H9 (cell line): ENCODE measurements at regions not wholly inside any gene's neighbourhood (a gene's known extent, or its start where the extent isn't known, plus 50 kb on each side); places are given as distances from the start of the nearest gene placed in this dataset.

Experiments used
- DNase-seq: peaks from one replicate; pipeline ENCODE4 v3.0.0-alpha.2; 2017
- H2AFZ ChIP-seq: one replicate; pipeline ENCODE4 v1.6.1; 2013; ENCODE audit warnings: mild to moderate bottlenecking, low read length, control low read depth, moderate library complexity
- H2AK5ac ChIP-seq: 2 replicates; pipeline ENCODE4 v1.6.1; 2013; ENCODE audit warnings: low read length, control low read depth, mixed read lengths; ENCODE audit not compliant: insufficient read length
- H2BK120ac ChIP-seq: one replicate; pipeline ENCODE4 v1.6.1; 2013; ENCODE audit warnings: low read depth, mild to moderate bottlenecking, low read length, control low read depth, inconsistent platforms; ENCODE audit not compliant: poor library complexity, severe bottlenecking
- H2BK12ac ChIP-seq: 2 replicates; pipeline ENCODE4 v1.6.1; 2013; ENCODE audit warnings: low read length, control low read depth, mixed read lengths, low read depth; ENCODE audit not compliant: insufficient read length
- H2BK15ac ChIP-seq: 2 replicates; pipeline ENCODE4 v1.6.1; 2013; ENCODE audit warnings: low read depth, low read length, control low read depth
- H2BK20ac ChIP-seq: one replicate; pipeline ENCODE4 v1.6.1; 2013; ENCODE audit warnings: low read depth, mild to moderate bottlenecking, low read length, control low read depth, inconsistent platforms; ENCODE audit not compliant: poor library complexity, severe bottlenecking
- H2BK5ac ChIP-seq: 2 replicates; pipeline ENCODE4 v1.6.1; 2013; ENCODE audit warnings: low read length, control low read depth, mixed read lengths; ENCODE audit not compliant: insufficient read length
- H3K14ac ChIP-seq: 2 replicates; pipeline ENCODE4 v1.6.1; 2013; ENCODE audit warnings: low read length, control low read depth; ENCODE audit not compliant: insufficient read depth
- H3K18ac ChIP-seq: 2 replicates; pipeline ENCODE4 v1.6.1; 2013; ENCODE audit warnings: low read depth, mild to moderate bottlenecking, mixed read lengths, low read length, control low read depth; ENCODE audit not compliant: insufficient read length
- H3K23ac ChIP-seq: 2 replicates; pipeline ENCODE4 v1.6.1; 2013; ENCODE audit warnings: low read length, control low read depth, mixed read lengths, low read depth; ENCODE audit not compliant: insufficient read length
- H3K23me2 ChIP-seq: 2 replicates; pipeline ENCODE4 v1.6.1; 2013; ENCODE audit warnings: low read depth, mild to moderate bottlenecking, mixed read lengths, low read length, control low read depth; ENCODE audit not compliant: insufficient read length, poor library complexity, severe bottlenecking
- H3K27ac ChIP-seq: 2 replicates; pipeline ENCODE4 v1.5.1; 2013; ENCODE audit warnings: low read length, control low read depth, mixed read lengths, low read depth; ENCODE audit not compliant: insufficient read length
- H3K27me3 ChIP-seq: 2 replicates; pipeline ENCODE4 v1.6.1; 2013; ENCODE audit warnings: low read length, control low read depth, inconsistent platforms; ENCODE audit not compliant: insufficient read depth
- H3K4ac ChIP-seq: 2 replicates; pipeline ENCODE4 v1.6.1; 2013; ENCODE audit warnings: low read depth, mild to moderate bottlenecking, control low read depth, inconsistent platforms, low read length, moderate library complexity
- H3K4me1 ChIP-seq: 2 replicates; pipeline ENCODE4 v1.6.1; 2013; ENCODE audit warnings: low read length, control low read depth, inconsistent platforms; ENCODE audit not compliant: insufficient read depth
- H3K4me2 ChIP-seq: 2 replicates; pipeline ENCODE4 v1.6.1; 2013; ENCODE audit warnings: low read length, control low read depth, mixed read lengths; ENCODE audit not compliant: insufficient read length, insufficient read depth
- H3K56ac ChIP-seq: 2 replicates; pipeline ENCODE4 v1.6.1; 2013; ENCODE audit warnings: low read depth, mild to moderate bottlenecking, mixed read lengths, low read length, control low read depth; ENCODE audit not compliant: insufficient read length
- H3K79me1 ChIP-seq: 2 replicates; pipeline ENCODE4 v1.6.1; 2013; ENCODE audit warnings: low read depth, mild to moderate bottlenecking, moderate library complexity, low read length, control low read depth, inconsistent platforms; ENCODE audit not compliant: insufficient read depth, poor library complexity, severe bottlenecking
- H3K79me2 ChIP-seq: 2 replicates; pipeline ENCODE4 v1.6.1; 2013; ENCODE audit warnings: low read length, control low read depth, inconsistent platforms; ENCODE audit not compliant: insufficient read depth
- H3K9ac ChIP-seq: 2 replicates; pipeline ENCODE4 v1.6.1; 2013; ENCODE audit warnings: low read length, control low read depth, mixed read lengths; ENCODE audit not compliant: insufficient read length; ENCODE audit errors: extremely low read depth
- H3K9me3 ChIP-seq: one replicate; pipeline ENCODE4 v1.6.1; 2013; ENCODE audit warnings: low read depth, low read length, inconsistent platforms; ENCODE audit not compliant: control insufficient read depth
- H3T11ph ChIP-seq: one replicate; pipeline ENCODE4 v1.6.1; 2013; ENCODE audit warnings: mild to moderate bottlenecking, low read length, control low read depth, inconsistent platforms
- H4K20me1 ChIP-seq: one replicate; pipeline ENCODE4 v1.6.1; 2013; ENCODE audit not compliant: control insufficient read depth, insufficient read length, insufficient read depth
- H4K5ac ChIP-seq: 2 replicates; pipeline ENCODE4 v1.6.1; 2013; ENCODE audit warnings: low read depth, mild to moderate bottlenecking, mixed read lengths, low read length, control low read depth; ENCODE audit not compliant: insufficient read length
- H4K8ac ChIP-seq: replicated peaks from 2 replicates; pipeline ENCODE4 v1.6.1; 2013; ENCODE audit warnings: low read length, control low read depth, mixed read lengths, low read depth; ENCODE audit not compliant: insufficient read length
- H4K91ac ChIP-seq: 2 replicates; pipeline ENCODE4 v1.6.1; 2013; ENCODE audit warnings: low read depth, mild to moderate bottlenecking, moderate library complexity, mixed read lengths, low read length, control low read depth; ENCODE audit not compliant: insufficient read length
- H3K27ac Mint-ChIP-seq, 3 experiments: 2 replicates in 2 of 3; 3 replicates in 1 of 3; pipeline ENCODE4 v1.8.0; 2020 to 2021; ENCODE audit warnings: mixed read lengths in 3 of 3, mild to moderate bottlenecking in 1 of 3, moderate library complexity in 1 of 3
- H3K27me3 Mint-ChIP-seq: 2 replicates; pipeline ENCODE4 v1.8.0; 2021; ENCODE audit warnings: low read depth, mild to moderate bottlenecking, moderate library complexity, mixed read lengths
- H3K36me3 Mint-ChIP-seq, 3 experiments: 2 replicates in 2 of 3; 3 replicates in 1 of 3; pipeline ENCODE4 v1.8.0; 2020 to 2021; ENCODE audit warnings: low read depth in 3 of 3, mixed read lengths in 3 of 3; ENCODE audit not compliant: insufficient read depth in 1 of 3
- H3K4me1 Mint-ChIP-seq, 2 experiments: 2 replicates each; pipeline ENCODE4 v1.8.0; 2020; ENCODE audit warnings: mixed read lengths in 2 of 2
- H3K4me3 Mint-ChIP-seq, 2 experiments: 2 replicates in 1 of 2; 3 replicates in 1 of 2; pipeline ENCODE4 v1.8.0; 2020 to 2021; ENCODE audit warnings: mild to moderate bottlenecking in 2 of 2, mixed read lengths in 2 of 2, moderate library complexity in 1 of 2
- H3K9me3 Mint-ChIP-seq, 2 experiments: 2 replicates in 1 of 2; 3 replicates in 1 of 2; pipeline ENCODE4 v1.8.0; 2020; ENCODE audit warnings: mild to moderate bottlenecking in 2 of 2, mixed read lengths in 2 of 2, moderate library complexity in 1 of 2
- CTCF ChIP-seq: fragments of 200-600 bp; sonication (generic); conservative IDR thresholded peaks from 3 replicates; pipeline ENCODE4 v1.8.0; 2021; ENCODE audit warnings: antibody characterized with exemption, mild to moderate bottlenecking
- WGBS: extraction: QIAGEN DNeasy Blood & Tissue Kit; methylation state at CpG from one replicate; pipeline ENCODE4 v1.1.7; 2013; ENCODE audit warnings: missing lambda C conversion rate, low lambda C conversion rate, mixed read lengths; ENCODE audit not compliant: insufficient read length; ENCODE audit errors: extremely low coverage; 5-methylcytosine and 5-hydroxymethylcytosine counted together

DNA sequence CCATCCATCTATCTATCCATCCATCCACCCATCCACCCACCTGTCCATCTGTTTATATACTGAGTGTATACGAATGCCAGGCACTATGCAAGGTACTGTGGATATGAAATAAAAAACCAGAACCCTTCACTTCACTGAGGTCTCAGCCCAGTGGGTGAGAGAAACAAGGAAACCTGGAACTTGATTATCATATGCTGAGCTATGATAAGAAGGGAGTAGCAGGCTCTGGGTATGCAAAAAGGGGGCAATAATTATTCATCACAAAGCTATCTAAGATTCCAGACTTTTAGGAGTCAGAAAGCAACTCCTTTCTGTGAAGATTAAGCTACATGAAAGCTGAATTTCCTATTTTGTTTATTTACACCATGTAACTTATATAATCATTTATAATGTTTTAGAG is 327.7 kb upstream of the IL12A start:
- no peak overlapping the region for H2BK15ac ChIP-seq
- H3K23ac ChIP-seq, result no peak overlapping the region
- no peaks in the 10 kb centered on the region for H3K9me3 ChIP-seq
- H3K27ac Mint-ChIP-seq, result no peak overlapping the region
- H2BK120ac ChIP-seq, result no peak overlapping the region
- H3K79me1 ChIP-seq, result no peaks in the 10 kb centered on the region
- H3K9me3 Mint-ChIP-seq, result peaks cover 5 to 8% of the 10 kb centered on the region in 2 experiments; a peak in 4 of 5 replicates
- H3K4me1 ChIP-seq, result no peaks in the 10 kb centered on the region
- H3K14ac ChIP-seq, result no peak overlapping the region
- no peak overlapping the region for H2BK12ac ChIP-seq
- no peak for DNase-seq
- H3K36me3 Mint-ChIP-seq, result peaks cover 0 to 3% (median 0%) of the 10 kb centered on the region in 3 experiments; a peak in 3 of 7 replicates
- no CpG with 5 or more reads among the region's 1 CpG for whole genome bisulfite sequencing
- no peak for TF ChIP-seq CTCF
- no peak overlapping the region for H3K56ac ChIP-seq
- no peak overlapping the region for H3K9ac ChIP-seq
- no peak overlapping the region for H4K5ac ChIP-seq
- H3K23me2 ChIP-seq, result no peaks in the 10 kb centered on the region
- no peaks in the 10 kb centered on the region for H3K27me3 ChIP-seq
- no peak overlapping the region for H3K18ac ChIP-seq
- H3K27ac ChIP-seq, result no peak overlapping the region
- H4K8ac ChIP-seq, result no peak overlapping the region
- H3K4me2 ChIP-seq, result no peak overlapping the region
- no peak overlapping the region for H4K91ac ChIP-seq
- H4K20me1 ChIP-seq, result peaks cover under 1% of the 10 kb centered on the region
- H2AK5ac ChIP-seq, result no peak overlapping the region
- H3K4ac ChIP-seq, result no peak overlapping the region
- H3K79me2 ChIP-seq, result no peaks in the 10 kb centered on the region
- no peak overlapping the region for H2AFZ ChIP-seq
- no peak overlapping the region for H3K4me3 Mint-ChIP-seq
- no peaks in the 10 kb centered on the region for H3K4me1 Mint-ChIP-seq
- no peaks in the 10 kb centered on the region for H3K27me3 Mint-ChIP-seq
- H3T11ph ChIP-seq, result no peak overlapping the region
- no peak overlapping the region for H2BK5ac ChIP-seq
- H2BK20ac ChIP-seq, result no peak overlapping the region
